Activated CD8-positive, alpha-beta memory T cell treated with anti-CD3 and anti-CD28 coated beads for 36 hours (primary cell): ENCODE measurements at regions not wholly inside any gene's neighbourhood (a gene's known extent, or its start where the extent isn't known, plus 50 kb on each side); places are given as distances from the start of the nearest gene placed in this dataset.
"Not testable (repeated sequence)": the region's sequence is repeated elsewhere in the genome, so short reads cannot be mapped to it uniquely, and the experiment has no call there.

Experiments used
- CTCF ChIA-PET: fragments of 350-600 bp; sonication (Branson Sonifier 250); formaldehyde crosslinking; loops from one replicate; lab custom pipeline; 2021; ENCODE audit warnings: antibody characterized with exemption; lab: Charles Lee
- POLR2A ChIA-PET: fragments of 350-600 bp; sonication (Branson Sonifier 250); formaldehyde crosslinking; loops from one replicate; lab custom pipeline; 2021; ENCODE audit warnings: antibody characterized with exemption; lab: Charles Lee

GRCh38 chr3:163556813-163557523 lies 1521.3 kb downstream of the SI start:
- POLR2A ChIA-PET = no interaction called here
- CTCF ChIA-PET = no interaction called here

GRCh38 chr3:163555918-163556317 lies 1522.4 kb downstream of the SI start:
- ChIA-PET CTCF (no interaction called here), POLR2A (no interaction called here)

- ChIA-PET POLR2A (no interaction called here), CTCF (no interaction called here)
These were observed 1525.7 kb downstream of the SI start for GRCh38 chr3:163552659-163552966.

GRCh38 chr3:163551915-163552658 lies 1526.2 kb downstream of the SI start:
- POLR2A ChIA-PET, CTCF ChIA-PET: not testable (repeated sequence)

- ChIA-PET POLR2A (no interaction called here), CTCF (no interaction called here)
These were observed 1530.3 kb downstream of the SI start for GRCh38 chr3:163548015-163548414.

GRCh38 chr3:163547014-163547685 lies 1531.1 kb downstream of the SI start:
- ChIA-PET POLR2A (no interaction called here), CTCF (no interaction called here)

GRCh38 chr3:163543662-163544061 lies 1534.6 kb downstream of the SI start:
- ChIA-PET CTCF (no interaction called here), POLR2A (no interaction called here)

GRCh38 chr3:163541629-163542028 lies 1536.7 kb downstream of the SI start:
- POLR2A ChIA-PET = no interaction called here
- CTCF ChIA-PET = no interaction called here

- ChIA-PET CTCF (no interaction called here), POLR2A (no interaction called here)
These were observed 1539.9 kb downstream of the SI start for GRCh38 chr3:163538387-163538786.

GRCh38 chr3:163533381-163533780 lies 1544.9 kb downstream of the SI start:
- CTCF ChIA-PET = no interaction called here
- POLR2A ChIA-PET = no interaction called here

GRCh38 chr3:163523375-163523774 lies 1554.9 kb downstream of the SI start:
- ChIA-PET CTCF (no interaction called here), POLR2A (no interaction called here)

GRCh38 chr3:163521261-163521660 lies 1557.0 kb downstream of the SI start:
- ChIA-PET CTCF (no interaction called here), POLR2A (no interaction called here)

GRCh38 chr3:163518065-163518464 lies 1560.2 kb downstream of the SI start:
- ChIA-PET CTCF (no interaction called here), POLR2A (no interaction called here)

- ChIA-PET POLR2A (no interaction called here), CTCF (no interaction called here)
These were observed 1565.1 kb downstream of the SI start for GRCh38 chr3:163513149-163513657.

- ChIA-PET CTCF (no interaction called here), POLR2A (no interaction called here)
These were observed 1570.1 kb downstream of the SI start for GRCh38 chr3:163508206-163508605.

- ChIA-PET POLR2A (no interaction called here), CTCF (no interaction called here)
These were observed 1573.3 kb downstream of the SI start for GRCh38 chr3:163504974-163505373.

GRCh38 chr3:163499736-163500219 lies 1578.5 kb downstream of the SI start:
- CTCF ChIA-PET, POLR2A ChIA-PET: not testable (repeated sequence)

- CTCF ChIA-PET, POLR2A ChIA-PET: not testable (repeated sequence)
These were observed 1579.2 kb downstream of the SI start for GRCh38 chr3:163498842-163499735.

GRCh38 chr3:163491714-163492113 lies 1586.6 kb downstream of the SI start:
- POLR2A ChIA-PET = no interaction called here
- CTCF ChIA-PET = no interaction called here

GRCh38 chr3:163490119-163490518 lies 1588.2 kb downstream of the SI start:
- POLR2A ChIA-PET = no interaction called here
- CTCF ChIA-PET = no interaction called here
